ENCODE measurements at regions not wholly inside any gene's neighbourhood (a gene's known extent, or its start where the extent isn't known, plus 50 kb on each side); places are given as distances from the start of the nearest gene placed in this dataset.

GRCh38 chr13:87426742-87427141 is 244.4 kb upstream of the SLITRK5 start:
- DNase-seq: no peak

GRCh38 chr13:87444135-87444534 is 227.0 kb upstream of the SLITRK5 start:
- no peak overlapping the region for H3K4me3 ChIP-seq
- no peaks in the 10 kb centered on the region for H3K27me3 ChIP-seq
- no peak for DNase-seq
- TF ChIP-seq POLR2A (IDR thresholded peaks at IDR 0.05) (no peak), CTCF (IDR thresholded peaks at IDR 0.05) (no peak)
- H3K9me3 ChIP-seq: no peaks in the 10 kb centered on the region
- H3K27ac ChIP-seq: no peak overlapping the region
- no peaks in the 10 kb centered on the region for H3K36me3 ChIP-seq
- H3K4me1 ChIP-seq: no peaks in the 10 kb centered on the region

More at GRCh38 chr13:87426742-87427141, 244.4 kb upstream of the SLITRK5 start:
- Histone ChIP-seq H3K4me3 (no peak overlapping the region), H3K36me3 (no peaks in the 10 kb centered on the region), H3K4me1 (no peaks in the 10 kb centered on the region), H3K9me3 (no peaks in the 10 kb centered on the region), H3K27me3 (no peaks in the 10 kb centered on the region), H3K27ac (no peak overlapping the region)
- TF ChIP-seq POLR2A (IDR thresholded peaks at IDR 0.05) (no peak), CTCF (IDR thresholded peaks at IDR 0.05) (no peak)

GRCh38 chr13:87452281-87452680 is 218.9 kb upstream of the SLITRK5 start:
- Histone ChIP-seq H3K27ac (no peak overlapping the region), H3K36me3 (no peaks in the 10 kb centered on the region), H3K4me3 (no peak overlapping the region), H3K27me3 (no peaks in the 10 kb centered on the region), H3K4me1 (no peaks in the 10 kb centered on the region), H3K9me3 (no peaks in the 10 kb centered on the region)
- no peak for DNase-seq
- TF ChIP-seq CTCF (IDR thresholded peaks at IDR 0.05) (no peak), POLR2A (IDR thresholded peaks at IDR 0.05) (no peak)

- TF ChIP-seq CTCF (IDR thresholded peaks at IDR 0.05): no peak
- no peak for TF ChIP-seq POLR2A (IDR thresholded peaks at IDR 0.05)
- Histone ChIP-seq H3K27ac (no peak overlapping the region), H3K4me1 (no peaks in the 10 kb centered on the region), H3K36me3 (no peaks in the 10 kb centered on the region), H3K27me3 (no peaks in the 10 kb centered on the region), H3K9me3 (no peaks in the 10 kb centered on the region), H3K4me3 (no peak overlapping the region)
- DNase-seq: no peak
Observed at GRCh38 chr13:87453244-87453643, 217.9 kb upstream of the SLITRK5 start.

- H3K4me3 ChIP-seq: no peak overlapping the region
- DNase-seq: no peak
- TF ChIP-seq POLR2A (IDR thresholded peaks at IDR 0.05) (no peak), CTCF (IDR thresholded peaks at IDR 0.05) (no peak)
- no peak overlapping the region for H3K27ac ChIP-seq
- H3K36me3 ChIP-seq: no peaks in the 10 kb centered on the region
- H3K27me3 ChIP-seq: no peaks in the 10 kb centered on the region
- H3K4me1 ChIP-seq: no peaks in the 10 kb centered on the region
- H3K9me3 ChIP-seq: no peaks in the 10 kb centered on the region
Observed at GRCh38 chr13:87459419-87459818, 211.8 kb upstream of the SLITRK5 start.

- no peak overlapping the region for H3K4me3 ChIP-seq
- H3K36me3 ChIP-seq: no peaks in the 10 kb centered on the region
- H3K27ac ChIP-seq: no peak overlapping the region
Observed at GRCh38 chr13:87497426-87497825, 173.7 kb upstream of the SLITRK5 start.

More at GRCh38 chr13:87497426-87497825, 173.7 kb upstream of the SLITRK5 start:
- no peaks in the 10 kb centered on the region for H3K27me3 ChIP-seq
- no peaks in the 10 kb centered on the region for H3K4me1 ChIP-seq
- no peak for DNase-seq
- no peak for TF ChIP-seq CTCF (IDR thresholded peaks at IDR 0.05)
- TF ChIP-seq POLR2A (IDR thresholded peaks at IDR 0.05): no peak
- H3K9me3 ChIP-seq: no peaks in the 10 kb centered on the region
